ENCODE measurements at regions not wholly inside any gene's neighbourhood (a gene's known extent, or its start where the extent isn't known, plus 50 kb on each side); places are given as distances from the start of the nearest gene placed in this dataset.
"Not testable (repeated sequence)": the region's sequence is repeated elsewhere in the genome, so short reads cannot be mapped to it uniquely, and the experiment has no call there.

GRCh38 chr4:138400543-138400942, 158.4 kb upstream of the SLC7A11 start:
- DNase-seq (ENCODE audit: low read depth in 2 of 2), result no peak

GRCh38 chr4:138400066-138400465, 157.9 kb upstream of the SLC7A11 start:
- DNase-seq (ENCODE audit: low read depth in 2 of 2), result no peak

- no peak for DNase-seq (ENCODE audit: low read depth in 2 of 2)
Measured at GRCh38 chr4:138399081-138399480, 156.9 kb upstream of the SLC7A11 start.

GRCh38 chr4:138398322-138398721, 156.2 kb upstream of the SLC7A11 start:
- no peak for DNase-seq (ENCODE audit: low read depth in 2 of 2)

GRCh38 chr4:138393886-138394610, 151.9 kb upstream of the SLC7A11 start:
- no peak for DNase-seq (ENCODE audit: low read depth in 2 of 2)

- DNase-seq (ENCODE audit: low read depth in 2 of 2), result no peak
Measured at GRCh38 chr4:138392751-138393308, 150.7 kb upstream of the SLC7A11 start.

- DNase-seq (ENCODE audit: low read depth in 2 of 2), result no peak
Measured at GRCh38 chr4:138389976-138390685, 148.0 kb upstream of the SLC7A11 start.

GRCh38 chr4:138374947-138375346, 132.8 kb upstream of the SLC7A11 start:
- DNase-seq (ENCODE audit: low read depth in 2 of 2), result no peak

- no peak for DNase-seq (ENCODE audit: low read depth in 2 of 2)
Measured at GRCh38 chr4:138367942-138368341, 125.8 kb upstream of the SLC7A11 start.

GRCh38 chr4:138352446-138352845, 110.3 kb upstream of the SLC7A11 start:
- not testable (repeated sequence) for DNase-seq (ENCODE audit: low read depth in 2 of 2)

- DNase-seq (ENCODE audit: low read depth in 2 of 2), result no peak
Measured at GRCh38 chr4:138348055-138348454, 105.9 kb upstream of the SLC7A11 start.

GRCh38 chr4:138347561-138347960, 105.4 kb upstream of the SLC7A11 start:
- DNase-seq (ENCODE audit: low read depth in 2 of 2), result no peak

GRCh38 chr4:138344851-138345250, 102.7 kb upstream of the SLC7A11 start:
- no peak for DNase-seq (ENCODE audit: low read depth in 2 of 2)

GRCh38 chr4:138344054-138344453, 101.9 kb upstream of the SLC7A11 start:
- no peak for DNase-seq (ENCODE audit: low read depth in 2 of 2)

GRCh38 chr4:138341739-138342415, 99.7 kb upstream of the SLC7A11 start:
- no peak for DNase-seq (ENCODE audit: low read depth in 2 of 2)

GRCh38 chr4:138338840-138339239, 96.7 kb upstream of the SLC7A11 start:
- DNase-seq (ENCODE audit: low read depth in 2 of 2), result no peak

- not testable (repeated sequence) for DNase-seq (ENCODE audit: low read depth in 2 of 2)
Measured at GRCh38 chr4:138338222-138338621, 96.1 kb upstream of the SLC7A11 start.

GRCh38 chr4:138334346-138335016, 92.3 kb upstream of the SLC7A11 start:
- no peak for DNase-seq (ENCODE audit: low read depth in 2 of 2)

GRCh38 chr4:138332415-138332814, 90.3 kb upstream of the SLC7A11 start:
- not testable (repeated sequence) for DNase-seq (ENCODE audit: low read depth in 2 of 2)

GRCh38 chr4:138330531-138330930, 88.4 kb upstream of the SLC7A11 start:
- no peak for DNase-seq (ENCODE audit: low read depth in 2 of 2)

GRCh38 chr4:138329506-138330070, 87.4 kb upstream of the SLC7A11 start:
- DNase-seq (ENCODE audit: low read depth in 2 of 2), result no peak

GRCh38 chr4:138327338-138327737, 85.2 kb upstream of the SLC7A11 start:
- no peak for DNase-seq (ENCODE audit: low read depth in 2 of 2)
